GM13977 (cell line): ENCODE measurements at regions not wholly inside any gene's neighbourhood (a gene's known extent, or its start where the extent isn't known, plus 50 kb on each side); places are given as distances from the start of the nearest gene placed in this dataset.

Experiments used
- DNase-seq: peaks from one replicate; pipeline ENCODE4 v3.0.0; 2012; ENCODE audit warnings: low spot score
- in situ Hi-C: fragments of 300-500 bp; cut with MboI; formaldehyde crosslinking; loops from one replicate; pipeline ENCODE4 v1.12.0; 2022; ENCODE audit warnings: low sequenced_read_pairs, low pct_unique_long_range_greater_than_20kb, mixed read lengths, inconsistent platforms; ENCODE audit not compliant: unreplicated experiment
- TF ChIP-seq, protein P1 (sequence below): IDR thresholded peaks from 2 replicates; pipeline ENCODE4 v1.5.1; 2012; ENCODE audit warnings: mild to moderate bottlenecking, control low read depth; ENCODE audit not compliant: insufficient read depth; ENCODE audit errors: extremely low read depth, missing control alignments

- in situ Hi-C loops: no loop called here
- TF ChIP-seq, protein P1, sequence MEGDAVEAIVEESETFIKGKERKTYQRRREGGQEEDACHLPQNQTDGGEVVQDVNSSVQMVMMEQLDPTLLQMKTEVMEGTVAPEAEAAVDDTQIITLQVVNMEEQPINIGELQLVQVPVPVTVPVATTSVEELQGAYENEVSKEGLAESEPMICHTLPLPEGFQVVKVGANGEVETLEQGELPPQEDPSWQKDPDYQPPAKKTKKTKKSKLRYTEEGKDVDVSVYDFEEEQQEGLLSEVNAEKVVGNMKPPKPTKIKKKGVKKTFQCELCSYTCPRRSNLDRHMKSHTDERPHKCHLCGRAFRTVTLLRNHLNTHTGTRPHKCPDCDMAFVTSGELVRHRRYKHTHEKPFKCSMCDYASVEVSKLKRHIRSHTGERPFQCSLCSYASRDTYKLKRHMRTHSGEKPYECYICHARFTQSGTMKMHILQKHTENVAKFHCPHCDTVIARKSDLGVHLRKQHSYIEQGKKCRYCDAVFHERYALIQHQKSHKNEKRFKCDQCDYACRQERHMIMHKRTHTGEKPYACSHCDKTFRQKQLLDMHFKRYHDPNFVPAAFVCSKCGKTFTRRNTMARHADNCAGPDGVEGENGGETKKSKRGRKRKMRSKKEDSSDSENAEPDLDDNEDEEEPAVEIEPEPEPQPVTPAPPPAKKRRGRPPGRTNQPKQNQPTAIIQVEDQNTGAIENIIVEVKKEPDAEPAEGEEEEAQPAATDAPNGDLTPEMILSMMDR: no peak
- DNase-seq: no peak
Measured at GRCh38 chr6:167495506-167496401, 170.9 kb downstream of the TTLL2 start.

- TF ChIP-seq, protein P1: no peak
- in situ Hi-C loops: no loop called here
- DNase-seq: no peak
Measured at GRCh38 chr6:167496707-167497106, 171.8 kb downstream of the TTLL2 start.

DNA sequence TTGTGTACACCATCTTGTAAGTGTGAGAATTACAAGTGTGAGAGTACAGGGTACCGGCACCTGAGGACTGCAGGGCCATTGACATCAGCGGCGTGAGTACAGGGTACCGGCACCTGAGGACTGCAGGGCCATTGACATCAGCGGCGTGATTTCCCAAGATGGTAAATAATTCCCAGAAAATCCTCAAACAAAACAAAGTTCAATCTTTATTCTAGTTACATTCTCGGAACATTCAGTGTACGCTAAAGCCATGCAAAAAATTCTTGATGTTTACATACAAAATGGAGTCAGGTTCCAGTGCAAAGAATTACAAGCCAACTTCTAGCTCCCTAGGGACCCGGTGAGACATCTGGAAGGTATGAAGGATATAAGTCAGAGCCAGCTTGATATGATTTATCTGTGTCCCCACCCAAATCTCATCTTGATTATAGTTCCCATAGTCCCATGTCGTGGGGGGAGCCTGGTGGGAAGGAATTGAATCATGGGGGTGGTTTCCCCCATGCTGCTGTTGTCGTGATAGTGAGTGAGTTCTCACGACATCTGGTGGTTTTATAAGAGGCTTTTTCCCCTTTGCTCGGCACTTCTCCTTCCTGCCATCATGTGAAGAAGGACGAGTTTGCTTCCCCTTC, 172.7 kb downstream of the TTLL2 start:
- in situ Hi-C loops: no loop called here
- TF ChIP-seq, protein P1: no peak
- DNase-seq: no peak

DNA sequence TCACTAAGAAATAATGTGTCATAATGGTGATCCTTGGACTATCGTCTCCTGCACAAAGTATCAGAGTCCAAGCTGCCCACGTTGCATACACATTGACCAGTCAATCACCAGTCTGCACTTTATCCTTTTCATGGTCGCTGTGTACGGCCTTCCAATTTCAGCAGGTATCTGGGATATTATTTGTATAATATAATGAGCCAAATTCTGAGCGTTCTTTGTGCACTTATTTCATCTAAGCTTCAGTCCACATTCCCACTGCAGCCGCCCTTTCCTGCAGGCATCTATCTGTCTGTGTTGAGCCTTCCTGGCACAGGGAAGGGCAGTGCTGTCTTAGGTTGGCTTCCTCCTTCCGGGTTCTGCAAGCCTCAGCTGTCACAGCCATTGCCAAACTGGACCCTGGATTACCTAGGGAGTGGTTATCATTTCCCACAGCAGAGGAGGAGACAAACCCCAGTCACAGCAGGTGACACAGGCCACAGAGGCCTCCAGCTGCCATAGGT, 174.3 kb downstream of the TTLL2 start:
- TF ChIP-seq, protein P1: no peak
- in situ Hi-C loops: no loop called here
- DNase-seq: no peak

DNA sequence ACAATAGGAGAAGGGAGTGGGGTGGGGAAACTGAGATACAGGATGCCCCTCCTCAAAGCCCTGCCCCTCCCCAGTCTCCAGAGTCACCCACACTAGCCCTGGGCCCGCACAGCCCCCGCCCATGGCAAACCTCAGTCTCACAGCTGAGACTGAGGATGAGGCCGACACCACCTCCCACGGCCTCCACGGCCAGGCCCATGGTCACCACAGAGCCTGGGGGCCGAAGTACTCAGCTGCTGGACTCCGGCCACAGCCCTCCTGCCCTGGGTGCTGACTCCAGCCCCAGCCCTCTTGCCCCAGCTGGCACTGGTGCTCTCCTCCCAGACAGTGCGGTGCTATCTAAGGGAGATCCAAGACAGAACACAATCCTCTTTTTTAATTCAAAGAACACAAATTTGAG, 176.1 kb downstream of the TTLL2 start:
- TF ChIP-seq, protein P1: no peak
- no peak for DNase-seq
- in situ Hi-C loops: no loop called here

DNA sequence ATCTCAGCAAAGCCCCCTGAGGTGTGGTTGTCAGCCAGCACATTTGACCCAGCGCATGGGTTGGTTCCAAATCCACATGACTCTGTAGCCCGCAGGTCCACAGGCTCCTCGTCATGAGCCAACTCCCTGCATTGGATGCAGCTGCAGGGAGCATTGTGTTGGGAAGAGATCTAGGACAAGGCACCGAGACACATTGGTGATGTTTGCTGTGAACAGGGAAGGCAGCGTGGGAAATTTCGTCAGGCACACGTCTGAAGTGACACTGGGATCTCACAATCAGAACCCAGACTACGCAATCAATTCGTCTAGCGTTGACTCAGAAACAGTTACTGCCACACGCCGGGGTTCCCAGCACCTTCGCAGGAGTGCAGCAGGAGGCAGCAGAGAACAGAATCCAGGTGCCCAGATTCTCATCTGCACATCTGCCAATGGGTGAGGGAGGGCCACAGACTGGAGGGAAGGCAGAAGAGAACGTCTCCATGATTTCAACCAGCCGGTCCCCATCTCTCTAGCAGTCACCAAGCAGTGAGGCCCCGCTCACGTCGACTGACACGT, 177.0 kb downstream of the TTLL2 start:
- in situ Hi-C loops: no loop called here
- DNase-seq: no peak
- TF ChIP-seq, protein P1: peak; percentile 0
